ENCODE measurements at regions not wholly inside any gene's neighbourhood (a gene's known extent, or its start where the extent isn't known, plus 50 kb on each side); places are given as distances from the start of the nearest gene placed in this dataset.

DNA sequence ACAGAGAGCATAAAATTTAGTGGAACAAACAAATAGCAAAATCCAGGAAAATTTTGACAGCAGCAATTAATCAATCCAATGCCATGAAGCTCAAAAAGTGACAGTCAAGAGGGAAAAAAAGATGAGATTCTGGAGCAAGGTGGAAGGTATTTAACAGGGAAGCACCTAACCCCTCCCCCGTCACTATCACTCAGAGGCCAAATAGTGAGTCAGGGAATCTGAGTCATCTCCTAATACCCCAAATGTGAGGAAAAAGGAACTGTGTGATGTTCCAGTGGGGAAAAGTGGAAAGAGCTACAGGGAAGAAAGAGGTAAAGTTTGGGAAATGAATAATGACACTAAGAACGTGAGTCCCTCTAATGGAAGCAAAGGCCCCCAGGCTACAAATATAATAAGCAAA, 113.2 kb upstream of the PHF14 start:
- TF ChIP-seq, protein P1, sequence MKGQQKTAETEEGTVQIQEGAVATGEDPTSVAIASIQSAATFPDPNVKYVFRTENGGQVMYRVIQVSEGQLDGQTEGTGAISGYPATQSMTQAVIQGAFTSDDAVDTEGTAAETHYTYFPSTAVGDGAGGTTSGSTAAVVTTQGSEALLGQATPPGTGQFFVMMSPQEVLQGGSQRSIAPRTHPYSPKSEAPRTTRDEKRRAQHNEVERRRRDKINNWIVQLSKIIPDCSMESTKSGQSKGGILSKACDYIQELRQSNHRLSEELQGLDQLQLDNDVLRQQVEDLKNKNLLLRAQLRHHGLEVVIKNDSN (IDR thresholded peaks at IDR 0.05) = no peak
- TF ChIP-seq, protein P2, sequence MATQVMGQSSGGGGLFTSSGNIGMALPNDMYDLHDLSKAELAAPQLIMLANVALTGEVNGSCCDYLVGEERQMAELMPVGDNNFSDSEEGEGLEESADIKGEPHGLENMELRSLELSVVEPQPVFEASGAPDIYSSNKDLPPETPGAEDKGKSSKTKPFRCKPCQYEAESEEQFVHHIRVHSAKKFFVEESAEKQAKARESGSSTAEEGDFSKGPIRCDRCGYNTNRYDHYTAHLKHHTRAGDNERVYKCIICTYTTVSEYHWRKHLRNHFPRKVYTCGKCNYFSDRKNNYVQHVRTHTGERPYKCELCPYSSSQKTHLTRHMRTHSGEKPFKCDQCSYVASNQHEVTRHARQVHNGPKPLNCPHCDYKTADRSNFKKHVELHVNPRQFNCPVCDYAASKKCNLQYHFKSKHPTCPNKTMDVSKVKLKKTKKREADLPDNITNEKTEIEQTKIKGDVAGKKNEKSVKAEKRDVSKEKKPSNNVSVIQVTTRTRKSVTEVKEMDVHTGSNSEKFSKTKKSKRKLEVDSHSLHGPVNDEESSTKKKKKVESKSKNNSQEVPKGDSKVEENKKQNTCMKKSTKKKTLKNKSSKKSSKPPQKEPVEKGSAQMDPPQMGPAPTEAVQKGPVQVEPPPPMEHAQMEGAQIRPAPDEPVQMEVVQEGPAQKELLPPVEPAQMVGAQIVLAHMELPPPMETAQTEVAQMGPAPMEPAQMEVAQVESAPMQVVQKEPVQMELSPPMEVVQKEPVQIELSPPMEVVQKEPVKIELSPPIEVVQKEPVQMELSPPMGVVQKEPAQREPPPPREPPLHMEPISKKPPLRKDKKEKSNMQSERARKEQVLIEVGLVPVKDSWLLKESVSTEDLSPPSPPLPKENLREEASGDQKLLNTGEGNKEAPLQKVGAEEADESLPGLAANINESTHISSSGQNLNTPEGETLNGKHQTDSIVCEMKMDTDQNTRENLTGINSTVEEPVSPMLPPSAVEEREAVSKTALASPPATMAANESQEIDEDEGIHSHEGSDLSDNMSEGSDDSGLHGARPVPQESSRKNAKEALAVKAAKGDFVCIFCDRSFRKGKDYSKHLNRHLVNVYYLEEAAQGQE (IDR thresholded peaks at IDR 0.05; ENCODE audit: low read depth) = no peak

DNA sequence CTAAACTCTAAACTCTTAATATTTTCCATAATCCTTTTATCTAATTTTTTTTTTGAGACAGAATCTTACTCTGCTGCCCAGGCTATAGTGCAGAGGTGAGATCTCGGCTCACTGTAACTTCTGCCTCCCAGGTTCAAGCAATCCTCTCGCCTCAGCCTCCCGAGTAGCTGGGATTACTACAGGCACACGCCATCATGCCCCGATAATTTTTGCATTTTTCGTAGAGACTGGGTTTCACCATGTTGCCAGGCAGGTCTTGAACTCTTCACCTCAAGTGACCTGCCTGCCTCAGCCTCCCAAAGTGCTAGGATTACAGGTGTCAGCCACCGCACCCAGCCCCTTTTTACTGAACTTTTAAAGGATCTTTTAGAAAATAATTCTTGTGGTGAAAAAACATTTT, 110.2 kb upstream of the PHF14 start:
- TF ChIP-seq RAD21 (IDR thresholded peaks at IDR 0.05; ENCODE audit: low read depth) (no peak), TCF12 (IDR thresholded peaks at IDR 0.05; ENCODE audit: low read depth) (no peak), ZBTB7A (IDR thresholded peaks at IDR 0.05; ENCODE audit: low read depth) (no peak), TEAD4 (IDR thresholded peaks at IDR 0.05) (no peak)
- TF ChIP-seq, protein P3, sequence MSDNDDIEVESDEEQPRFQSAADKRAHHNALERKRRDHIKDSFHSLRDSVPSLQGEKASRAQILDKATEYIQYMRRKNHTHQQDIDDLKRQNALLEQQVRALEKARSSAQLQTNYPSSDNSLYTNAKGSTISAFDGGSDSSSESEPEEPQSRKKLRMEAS (IDR thresholded peaks at IDR 0.05) = no peak
- TF ChIP-seq, protein P1 (IDR thresholded peaks at IDR 0.05) = no peak

DNA sequence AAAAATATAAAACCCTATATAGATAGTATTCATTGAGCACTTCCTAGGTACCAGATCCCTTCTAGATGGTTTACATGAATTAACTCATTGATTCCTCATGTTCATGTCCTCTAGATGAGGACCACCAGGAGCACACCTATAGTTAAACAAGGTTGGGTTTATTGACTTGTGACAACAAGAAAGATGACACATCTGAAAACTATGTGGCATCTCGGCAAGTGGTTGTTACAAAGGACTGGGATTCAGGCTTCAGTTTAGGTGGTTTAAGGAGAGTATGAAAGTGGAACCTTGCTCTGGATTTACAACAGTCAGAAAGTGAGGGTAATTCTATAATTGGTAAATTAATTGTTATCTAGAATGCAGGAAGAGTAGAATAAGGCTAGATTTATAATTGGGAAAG, 99.0 kb upstream of the PHF14 start:
- TF ChIP-seq EP300 (IDR thresholded peaks at IDR 0.05; ENCODE audit: borderline replicate concordance) (no peak), TCF12 (IDR thresholded peaks at IDR 0.05; ENCODE audit: low read depth) (no peak), YY1 (IDR thresholded peaks at IDR 0.05; ENCODE audit: low read depth) (no peak)
- TF ChIP-seq, protein P3 (IDR thresholded peaks at IDR 0.05) = no peak

DNA sequence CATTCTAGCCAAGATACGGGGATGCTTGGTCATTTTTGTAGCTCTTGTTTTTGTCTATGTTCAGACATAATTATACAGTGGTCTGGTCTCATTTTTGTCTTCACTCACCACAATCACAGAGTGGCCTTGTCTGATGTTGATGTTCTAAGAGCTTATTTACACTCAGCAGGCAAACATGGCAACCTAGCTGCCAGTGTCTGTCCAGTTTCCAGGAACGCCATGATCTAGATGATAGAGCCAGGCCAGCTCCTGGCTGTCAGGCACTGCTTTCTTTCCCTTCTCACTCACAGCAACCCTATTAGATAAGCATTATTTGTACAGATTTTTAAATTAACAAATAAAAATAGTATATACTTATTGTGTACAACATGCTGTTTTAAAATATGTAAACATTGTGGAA, 98.6 kb upstream of the PHF14 start:
- no peak for TF ChIP-seq FOXM1 (IDR thresholded peaks at IDR 0.05; ENCODE audit: borderline replicate concordance, low read depth)
- no peak for TF ChIP-seq CREB1 (IDR thresholded peaks at IDR 0.05; ENCODE audit: low read depth)
- no peak for TF ChIP-seq CEBPB (IDR thresholded peaks at IDR 0.05)
- TF ChIP-seq TAF1 (IDR thresholded peaks at IDR 0.05; ENCODE audit: low read depth) = no peak
- TF ChIP-seq NFIC (IDR thresholded peaks at IDR 0.05) = no peak
- TF ChIP-seq, protein P2 (IDR thresholded peaks at IDR 0.05; ENCODE audit: low read depth) = no peak
- no peak for TF ChIP-seq EGR1 (IDR thresholded peaks at IDR 0.05)
- TF ChIP-seq, protein P1 (IDR thresholded peaks at IDR 0.05) = no peak
- no peak for TF ChIP-seq EP300 (IDR thresholded peaks at IDR 0.05; ENCODE audit: borderline replicate concordance)
- TF ChIP-seq, protein P3 (IDR thresholded peaks at IDR 0.05) = no peak
- no peak for TF ChIP-seq TEAD4 (IDR thresholded peaks at IDR 0.05)
- no peak for TF ChIP-seq YY1 (IDR thresholded peaks at IDR 0.05; ENCODE audit: low read depth)
- TF ChIP-seq ZBTB7A (IDR thresholded peaks at IDR 0.05; ENCODE audit: low read depth) = no peak
- TF ChIP-seq RAD21 (IDR thresholded peaks at IDR 0.05; ENCODE audit: low read depth) = no peak
- TF ChIP-seq TCF12 (IDR thresholded peaks at IDR 0.05; ENCODE audit: low read depth) = no peak

DNA sequence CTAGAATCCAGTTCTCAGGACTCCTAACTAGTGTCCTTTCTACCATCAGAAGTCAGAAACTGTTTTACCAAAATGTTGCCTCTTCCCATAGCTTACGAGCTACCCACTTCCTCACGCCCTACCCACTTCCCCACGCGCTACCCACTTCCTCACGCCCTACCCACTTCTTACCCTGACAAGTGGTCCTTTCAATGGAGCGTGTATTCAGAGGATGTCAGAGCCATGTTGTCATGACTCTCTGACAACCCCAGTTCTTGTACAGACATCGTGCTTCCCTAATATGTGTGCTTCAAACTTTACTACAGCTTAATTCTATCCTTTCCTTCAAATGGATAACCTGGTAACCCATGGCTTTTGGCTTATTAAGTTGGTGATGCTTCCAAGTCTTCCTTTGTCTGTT, 84.8 kb upstream of the PHF14 start:
- TF ChIP-seq YY1 (IDR thresholded peaks at IDR 0.05; ENCODE audit: low read depth) (no peak), ZBTB7A (IDR thresholded peaks at IDR 0.05; ENCODE audit: low read depth) (no peak), CREB1 (IDR thresholded peaks at IDR 0.05; ENCODE audit: low read depth) (no peak), RAD21 (IDR thresholded peaks at IDR 0.05; ENCODE audit: low read depth) (no peak), EP300 (IDR thresholded peaks at IDR 0.05; ENCODE audit: borderline replicate concordance) (no peak), NFIC (IDR thresholded peaks at IDR 0.05) (no peak), TEAD4 (IDR thresholded peaks at IDR 0.05) (no peak), CEBPB (IDR thresholded peaks at IDR 0.05) (no peak), TAF1 (IDR thresholded peaks at IDR 0.05; ENCODE audit: low read depth) (no peak), FOXM1 (IDR thresholded peaks at IDR 0.05; ENCODE audit: borderline replicate concordance, low read depth) (no peak), EGR1 (IDR thresholded peaks at IDR 0.05) (no peak), TCF12 (IDR thresholded peaks at IDR 0.05; ENCODE audit: low read depth) (no peak)
- TF ChIP-seq, protein P2 (IDR thresholded peaks at IDR 0.05; ENCODE audit: low read depth) = no peak
- TF ChIP-seq, protein P1 (IDR thresholded peaks at IDR 0.05) = no peak
- TF ChIP-seq, protein P3 (IDR thresholded peaks at IDR 0.05) = no peak

Measured in Ishikawa (cell line).